Epithelial cell of proximal tubule (primary cell): ENCODE measurements at regions not wholly inside any gene's neighbourhood (a gene's known extent, or its start where the extent isn't known, plus 50 kb on each side); places are given as distances from the start of the nearest gene placed in this dataset.
"Not testable (repeated sequence)": the region's sequence is repeated elsewhere in the genome, so short reads cannot be mapped to it uniquely, and the experiment has no call there.

Source experiments
- DNase-seq: peaks from one replicate; pipeline ENCODE4 v3.0.0-alpha.2; 2011; ENCODE audit warnings: low read depth
- H3K4me3 ChIP-seq: 2 replicates; pipeline ENCODE4 v1.5.1; 2011; ENCODE audit warnings: low read depth, mild to moderate bottlenecking, low read length
- TF ChIP-seq, protein P1 (sequence below): conservative IDR thresholded peaks from 2 replicates; pipeline ENCODE4 v1.5.1; 2012; ENCODE audit warnings: low read depth, mild to moderate bottlenecking, low read length

DNA sequence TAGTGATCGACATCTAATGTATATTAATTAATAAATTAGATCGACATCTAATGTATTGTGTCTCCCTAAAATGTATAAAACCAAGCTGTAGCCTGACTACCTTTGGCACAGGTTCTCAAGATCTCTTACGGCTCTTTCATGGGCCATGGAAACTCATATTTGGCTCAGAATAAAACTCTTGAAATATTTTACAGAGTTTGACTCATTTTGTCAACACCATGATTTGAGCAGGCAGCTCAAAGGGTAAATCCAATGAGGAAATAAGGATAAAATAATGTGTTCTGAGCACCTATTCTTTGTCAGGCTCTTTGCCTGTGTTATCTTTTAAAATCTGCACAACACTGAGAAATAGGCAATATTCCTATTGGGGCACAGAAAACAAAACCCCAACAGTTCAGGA, 223.4 kb upstream of the DUSP10 start:
- H3K4me3 ChIP-seq = no peak overlapping the region
- TF ChIP-seq, protein P1, sequence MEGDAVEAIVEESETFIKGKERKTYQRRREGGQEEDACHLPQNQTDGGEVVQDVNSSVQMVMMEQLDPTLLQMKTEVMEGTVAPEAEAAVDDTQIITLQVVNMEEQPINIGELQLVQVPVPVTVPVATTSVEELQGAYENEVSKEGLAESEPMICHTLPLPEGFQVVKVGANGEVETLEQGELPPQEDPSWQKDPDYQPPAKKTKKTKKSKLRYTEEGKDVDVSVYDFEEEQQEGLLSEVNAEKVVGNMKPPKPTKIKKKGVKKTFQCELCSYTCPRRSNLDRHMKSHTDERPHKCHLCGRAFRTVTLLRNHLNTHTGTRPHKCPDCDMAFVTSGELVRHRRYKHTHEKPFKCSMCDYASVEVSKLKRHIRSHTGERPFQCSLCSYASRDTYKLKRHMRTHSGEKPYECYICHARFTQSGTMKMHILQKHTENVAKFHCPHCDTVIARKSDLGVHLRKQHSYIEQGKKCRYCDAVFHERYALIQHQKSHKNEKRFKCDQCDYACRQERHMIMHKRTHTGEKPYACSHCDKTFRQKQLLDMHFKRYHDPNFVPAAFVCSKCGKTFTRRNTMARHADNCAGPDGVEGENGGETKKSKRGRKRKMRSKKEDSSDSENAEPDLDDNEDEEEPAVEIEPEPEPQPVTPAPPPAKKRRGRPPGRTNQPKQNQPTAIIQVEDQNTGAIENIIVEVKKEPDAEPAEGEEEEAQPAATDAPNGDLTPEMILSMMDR = no peak
- no peak for DNase-seq

DNA sequence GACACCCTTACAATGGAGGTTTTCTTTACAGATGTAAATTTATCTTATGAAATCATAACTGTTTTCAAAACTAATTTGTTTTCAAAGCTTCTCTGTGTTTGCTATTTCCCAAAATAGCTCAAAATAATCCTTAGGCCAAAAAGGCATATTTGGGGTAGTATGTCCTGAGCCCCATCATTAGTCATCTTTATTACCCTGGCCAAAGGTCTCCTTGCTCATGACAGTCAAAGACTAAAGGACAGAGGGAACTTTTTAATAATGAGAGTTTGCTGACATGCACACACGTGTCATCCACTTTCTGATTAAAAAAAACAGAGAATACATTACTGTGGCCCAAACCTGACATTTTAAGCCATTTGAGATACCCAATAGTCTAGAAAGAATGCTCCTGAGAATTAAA, 221.9 kb upstream of the DUSP10 start:
- TF ChIP-seq, protein P1 = no peak
- H3K4me3 ChIP-seq = no peak overlapping the region
- DNase-seq = no peak

DNA sequence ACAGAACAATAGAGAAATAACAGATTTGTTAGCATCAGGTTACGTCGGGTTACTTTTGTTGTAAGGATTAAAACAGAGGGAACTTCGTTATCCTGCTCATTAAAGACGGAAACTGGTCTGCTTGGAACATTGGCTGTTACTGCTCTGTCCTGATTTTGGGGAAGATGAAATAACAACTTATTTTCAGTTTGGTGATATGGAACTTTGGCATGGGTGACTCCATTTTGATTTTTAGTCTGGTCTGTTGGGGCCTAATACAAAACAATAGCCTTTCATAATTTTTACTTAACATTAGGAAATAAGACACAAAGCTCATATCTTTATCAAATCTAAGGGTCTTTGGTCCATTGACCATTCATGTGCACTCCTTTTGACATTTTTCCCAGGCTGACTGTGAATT, 220.5 kb upstream of the DUSP10 start:
- TF ChIP-seq, protein P1 = no peak
- no peak for DNase-seq
- no peak overlapping the region for H3K4me3 ChIP-seq

DNA sequence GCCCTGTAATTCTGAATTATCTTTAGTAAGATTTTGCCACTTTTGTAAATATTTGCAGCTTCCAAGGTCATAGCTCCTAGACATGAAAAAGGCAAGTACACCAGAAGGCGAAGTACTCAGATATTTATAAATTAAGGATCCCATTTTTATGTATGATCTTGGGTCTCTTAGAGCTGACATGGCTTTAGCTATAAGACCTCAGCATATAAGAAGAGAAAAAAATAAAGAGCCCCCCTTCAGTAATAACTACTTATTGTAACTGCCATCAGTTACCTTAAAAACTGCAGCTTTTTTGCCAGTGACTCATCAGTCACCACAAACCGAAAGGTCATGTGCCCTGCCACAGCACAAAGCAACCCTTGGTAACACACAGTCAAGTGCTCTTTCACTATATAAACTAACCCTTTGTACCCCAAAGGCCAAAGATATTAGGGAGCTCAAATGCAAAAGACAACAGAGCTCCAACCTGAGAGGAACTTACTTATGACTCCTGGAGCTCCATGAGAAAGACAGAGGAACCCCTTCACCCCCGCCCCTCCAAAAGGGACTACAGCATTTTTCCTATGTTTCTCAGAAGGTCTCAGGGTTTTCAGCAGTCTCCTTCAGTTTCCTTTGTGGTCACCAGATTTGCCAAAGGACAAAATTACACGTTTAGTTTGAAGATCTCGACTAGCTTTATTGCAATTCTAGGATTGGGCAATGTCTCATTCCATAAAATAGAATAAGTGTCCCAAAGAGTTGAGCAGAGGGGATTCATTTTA, 219.8 kb upstream of the DUSP10 start:
- TF ChIP-seq, protein P1 = no peak
- H3K4me3 ChIP-seq = no peak overlapping the region
- no peak for DNase-seq

DNA sequence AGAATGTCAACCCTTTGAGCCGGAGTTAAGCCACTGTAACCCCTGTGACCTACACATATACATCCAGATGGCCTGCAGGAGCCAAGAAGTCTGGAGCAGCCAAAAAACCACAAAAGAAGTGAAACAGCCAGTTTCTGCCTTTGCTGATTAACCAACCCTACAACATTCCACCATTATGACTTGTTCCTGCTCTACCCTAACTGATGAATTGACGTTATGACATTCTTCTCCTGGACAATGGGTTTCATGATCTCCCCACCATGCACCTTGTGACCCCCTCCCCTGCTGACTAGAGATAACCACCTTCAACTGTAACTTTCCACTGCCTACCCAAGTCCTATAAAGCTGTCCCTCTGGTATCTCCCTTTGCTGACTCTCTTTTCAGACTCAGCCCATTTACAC, 216.3 kb upstream of the DUSP10 start:
- DNase-seq, H3K4me3 ChIP-seq: not testable (repeated sequence)

DNA sequence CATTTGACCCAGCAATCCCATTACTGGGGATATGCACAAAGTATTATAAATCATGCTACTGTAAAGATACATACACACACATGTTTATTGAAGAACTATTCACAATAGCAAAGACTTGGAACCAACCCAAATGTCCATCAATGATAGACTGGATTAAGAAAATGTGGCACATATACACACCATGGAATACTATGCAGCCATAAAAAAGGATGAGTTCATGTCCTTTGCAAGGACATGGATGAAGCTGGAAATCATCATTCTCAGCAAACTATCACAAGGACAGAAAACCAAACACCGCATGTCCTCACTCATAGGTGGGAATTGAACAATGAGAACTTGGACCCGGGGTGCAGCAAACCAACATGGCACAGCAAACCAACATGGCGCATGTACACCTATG, 215.5 kb upstream of the DUSP10 start:
- DNase-seq, H3K4me3 ChIP-seq: not testable (repeated sequence)

- no peak for DNase-seq
- no peak overlapping the region for H3K4me3 ChIP-seq
- TF ChIP-seq, protein P1 = no peak
These were observed 208.1 kb upstream of the DUSP10 start for GRCh38 chr1:221949996-221950395.

DNA sequence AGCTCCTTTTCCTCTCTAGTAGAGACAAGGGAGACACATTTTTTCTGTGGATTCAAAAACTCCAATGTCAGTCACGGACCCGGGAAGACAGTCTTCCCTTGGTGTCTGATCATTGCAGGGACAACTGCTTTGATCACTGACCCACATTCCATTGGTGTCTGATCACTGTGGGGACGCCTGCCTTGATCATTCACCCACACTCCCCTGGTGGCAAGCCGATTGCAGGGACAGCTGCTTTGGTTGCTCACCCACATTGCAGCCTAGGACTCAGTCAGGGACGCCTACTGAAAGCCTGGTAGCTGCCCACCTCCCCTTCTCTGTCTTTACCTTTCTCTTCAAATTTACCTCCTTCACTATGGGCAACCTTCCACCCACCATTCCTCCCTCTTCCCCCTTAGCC, 206.6 kb upstream of the DUSP10 start:
- no peak overlapping the region for H3K4me3 ChIP-seq
- no peak for DNase-seq
- TF ChIP-seq, protein P1 = no peak
